ENCODE measurements at regions not wholly inside any gene's neighbourhood (a gene's known extent, or its start where the extent isn't known, plus 50 kb on each side); places are given as distances from the start of the nearest gene placed in this dataset.

GRCh38 chr13:53501387-53501786 lies 472.8 kb downstream of the OLFM4 start:
- no peaks in the 10 kb centered on the region for H3K4me1 Mint-ChIP-seq (ENCODE audit: insufficient read depth, unreplicated experiment)
- no peaks in the 10 kb centered on the region for H3K36me3 Mint-ChIP-seq (ENCODE audit: insufficient read depth, unreplicated experiment)
- ChIA-PET POLR2A (no interaction called here), CTCF (no interaction called here)
- intact Hi-C loops (cut with micrococcal nuclease): no loop called here
- H3K9me3 Mint-ChIP-seq (ENCODE audit: unreplicated experiment): peaks cover 15% of the 10 kb centered on the region
- no TSS peak for BruUV-seq (replicated peaks)
- no peaks in the 10 kb centered on the region for H3K27me3 Mint-ChIP-seq (ENCODE audit: insufficient read depth, unreplicated experiment)
- TF ChIP-seq, protein P1, sequence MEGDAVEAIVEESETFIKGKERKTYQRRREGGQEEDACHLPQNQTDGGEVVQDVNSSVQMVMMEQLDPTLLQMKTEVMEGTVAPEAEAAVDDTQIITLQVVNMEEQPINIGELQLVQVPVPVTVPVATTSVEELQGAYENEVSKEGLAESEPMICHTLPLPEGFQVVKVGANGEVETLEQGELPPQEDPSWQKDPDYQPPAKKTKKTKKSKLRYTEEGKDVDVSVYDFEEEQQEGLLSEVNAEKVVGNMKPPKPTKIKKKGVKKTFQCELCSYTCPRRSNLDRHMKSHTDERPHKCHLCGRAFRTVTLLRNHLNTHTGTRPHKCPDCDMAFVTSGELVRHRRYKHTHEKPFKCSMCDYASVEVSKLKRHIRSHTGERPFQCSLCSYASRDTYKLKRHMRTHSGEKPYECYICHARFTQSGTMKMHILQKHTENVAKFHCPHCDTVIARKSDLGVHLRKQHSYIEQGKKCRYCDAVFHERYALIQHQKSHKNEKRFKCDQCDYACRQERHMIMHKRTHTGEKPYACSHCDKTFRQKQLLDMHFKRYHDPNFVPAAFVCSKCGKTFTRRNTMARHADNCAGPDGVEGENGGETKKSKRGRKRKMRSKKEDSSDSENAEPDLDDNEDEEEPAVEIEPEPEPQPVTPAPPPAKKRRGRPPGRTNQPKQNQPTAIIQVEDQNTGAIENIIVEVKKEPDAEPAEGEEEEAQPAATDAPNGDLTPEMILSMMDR (IDR thresholded peaks at IDR 0.05; ENCODE audit: unreplicated experiment): no peak
- H3K27ac Mint-ChIP-seq (ENCODE audit: low read depth, unreplicated experiment): no peak overlapping the region
- H3K4me3 Mint-ChIP-seq (ENCODE audit: unreplicated experiment): no peak overlapping the region
- no peak for DNase-seq (ENCODE audit: unreplicated experiment)

DNA sequence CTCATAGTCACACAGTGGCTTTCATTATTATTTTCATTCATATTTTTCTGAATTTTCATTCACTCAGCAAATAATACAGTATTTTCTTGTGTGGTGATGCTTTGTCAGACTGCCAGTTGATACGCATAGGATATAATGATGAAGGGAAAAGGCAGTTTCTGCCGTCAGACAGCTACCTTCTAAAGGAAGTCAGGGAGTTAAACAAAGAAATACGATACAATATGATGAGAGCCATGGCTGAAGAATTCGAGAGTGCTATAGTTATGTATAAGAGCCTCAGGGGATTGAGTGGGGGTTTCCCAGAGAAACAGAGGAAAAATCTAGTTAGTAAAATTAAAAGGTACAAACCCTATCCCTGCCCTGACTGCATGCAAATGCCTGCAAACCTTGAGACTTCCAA lies 479.1 kb downstream of the OLFM4 start:
- Mint-ChIP-seq H3K27ac (ENCODE audit: low read depth, unreplicated experiment) (no peak overlapping the region), H3K36me3 (ENCODE audit: insufficient read depth, unreplicated experiment) (no peaks in the 10 kb centered on the region), H3K4me1 (ENCODE audit: insufficient read depth, unreplicated experiment) (no peaks in the 10 kb centered on the region), H3K27me3 (ENCODE audit: insufficient read depth, unreplicated experiment) (no peaks in the 10 kb centered on the region), H3K9me3 (ENCODE audit: unreplicated experiment) (peaks cover 7% of the 10 kb centered on the region), H3K4me3 (ENCODE audit: unreplicated experiment) (no peak overlapping the region)
- BruUV-seq (replicated peaks): no TSS peak
- POLR2A ChIA-PET: no interaction called here
- CTCF ChIA-PET: no interaction called here
- intact Hi-C loops (cut with micrococcal nuclease): no loop called here
- TF ChIP-seq, protein P1 (IDR thresholded peaks at IDR 0.05; ENCODE audit: unreplicated experiment): no peak
- DNase-seq (ENCODE audit: unreplicated experiment): no peak

GRCh38 chr13:53512635-53513034 lies 484.0 kb downstream of the OLFM4 start:
- no TSS peak for BruUV-seq (replicated peaks)

DNA sequence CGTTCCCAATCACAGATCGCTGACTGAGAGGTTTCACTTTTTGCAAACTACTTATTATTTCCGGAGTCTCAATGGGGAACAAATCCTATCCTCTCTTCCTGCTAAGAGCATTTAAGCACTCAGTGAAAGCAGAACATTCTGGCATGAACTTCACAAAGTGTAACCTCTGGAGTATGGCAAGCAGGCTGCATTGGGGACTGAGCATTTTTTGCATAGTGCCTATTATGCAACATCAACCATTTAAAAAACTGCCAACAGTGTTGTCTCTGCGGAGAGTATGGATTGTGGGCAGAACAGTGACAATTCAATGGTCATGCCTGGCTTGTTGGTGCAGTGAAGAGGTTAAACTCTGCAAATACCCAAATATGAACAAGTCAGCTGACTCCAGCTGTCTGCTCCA lies 484.6 kb downstream of the OLFM4 start:
- DNase-seq (ENCODE audit: unreplicated experiment): no peak
- no peaks in the 10 kb centered on the region for H3K27me3 Mint-ChIP-seq (ENCODE audit: insufficient read depth, unreplicated experiment)
- BruUV-seq (replicated peaks): no TSS peak
- intact Hi-C loops (cut with micrococcal nuclease): no loop called here
- H3K4me3 Mint-ChIP-seq (ENCODE audit: unreplicated experiment): no peak overlapping the region
- CTCF ChIA-PET: no interaction called here
- no peaks in the 10 kb centered on the region for H3K4me1 Mint-ChIP-seq (ENCODE audit: insufficient read depth, unreplicated experiment)
- peaks cover 8% of the 10 kb centered on the region for H3K9me3 Mint-ChIP-seq (ENCODE audit: unreplicated experiment)
- TF ChIP-seq, protein P1 (IDR thresholded peaks at IDR 0.05; ENCODE audit: unreplicated experiment): no peak
- POLR2A ChIA-PET: no interaction called here
- no peaks in the 10 kb centered on the region for H3K36me3 Mint-ChIP-seq (ENCODE audit: insufficient read depth, unreplicated experiment)
- H3K27ac Mint-ChIP-seq (ENCODE audit: low read depth, unreplicated experiment): no peak overlapping the region

More at GRCh38 chr13:53512635-53513034, 484.0 kb downstream of the OLFM4 start:
- POLR2A ChIA-PET: no interaction called here
- Mint-ChIP-seq H3K4me3 (ENCODE audit: unreplicated experiment) (no peak overlapping the region), H3K9me3 (ENCODE audit: unreplicated experiment) (peaks cover 8% of the 10 kb centered on the region), H3K27me3 (ENCODE audit: insufficient read depth, unreplicated experiment) (no peaks in the 10 kb centered on the region), H3K4me1 (ENCODE audit: insufficient read depth, unreplicated experiment) (no peaks in the 10 kb centered on the region), H3K27ac (ENCODE audit: low read depth, unreplicated experiment) (no peak overlapping the region), H3K36me3 (ENCODE audit: insufficient read depth, unreplicated experiment) (no peaks in the 10 kb centered on the region)
- CTCF ChIA-PET: interaction anchor here (0.6 kb wide), 1 partner anchor 67 kb away, joined by 3 read pairs; no protein-coding TSS in a partner anchor
- intact Hi-C loops (cut with micrococcal nuclease): no loop called here
- TF ChIP-seq, protein P1 (IDR thresholded peaks at IDR 0.05; ENCODE audit: unreplicated experiment): no peak
- DNase-seq (ENCODE audit: unreplicated experiment): no peak

All from MCF 10A (cell line).